ENCODE measurements at regions not wholly inside any gene's neighbourhood (a gene's known extent, or its start where the extent isn't known, plus 50 kb on each side); places are given as distances from the start of the nearest gene placed in this dataset.

DNA sequence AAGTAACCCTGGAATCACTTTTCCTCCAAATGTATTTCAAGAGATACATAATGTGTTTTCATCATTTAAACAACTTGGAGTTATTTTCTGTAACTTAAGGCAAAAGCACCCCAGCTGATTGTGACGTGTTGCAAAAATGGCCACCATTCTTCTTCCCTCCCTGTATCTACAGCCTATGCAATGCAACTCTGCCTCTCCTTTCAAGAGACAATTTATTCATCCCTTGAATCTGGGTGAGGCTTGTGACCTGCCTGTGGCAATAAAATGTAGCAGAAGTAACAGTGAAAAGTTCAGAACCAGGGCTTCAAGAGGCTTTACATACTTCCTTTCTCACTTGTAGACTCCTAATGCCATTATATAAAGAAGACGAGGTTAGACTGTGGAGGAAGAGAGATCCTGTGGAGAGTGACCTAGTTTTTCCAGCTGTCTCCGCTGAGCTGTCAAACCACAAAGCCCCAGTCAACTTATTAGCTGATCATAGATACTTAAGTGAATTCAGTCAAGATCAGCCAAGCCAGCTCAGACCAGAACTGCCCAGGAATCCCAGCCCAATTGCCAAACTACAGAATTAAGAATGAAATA lies 81.0 kb upstream of the KLF3 start:
- TF ChIP-seq, protein P1, sequence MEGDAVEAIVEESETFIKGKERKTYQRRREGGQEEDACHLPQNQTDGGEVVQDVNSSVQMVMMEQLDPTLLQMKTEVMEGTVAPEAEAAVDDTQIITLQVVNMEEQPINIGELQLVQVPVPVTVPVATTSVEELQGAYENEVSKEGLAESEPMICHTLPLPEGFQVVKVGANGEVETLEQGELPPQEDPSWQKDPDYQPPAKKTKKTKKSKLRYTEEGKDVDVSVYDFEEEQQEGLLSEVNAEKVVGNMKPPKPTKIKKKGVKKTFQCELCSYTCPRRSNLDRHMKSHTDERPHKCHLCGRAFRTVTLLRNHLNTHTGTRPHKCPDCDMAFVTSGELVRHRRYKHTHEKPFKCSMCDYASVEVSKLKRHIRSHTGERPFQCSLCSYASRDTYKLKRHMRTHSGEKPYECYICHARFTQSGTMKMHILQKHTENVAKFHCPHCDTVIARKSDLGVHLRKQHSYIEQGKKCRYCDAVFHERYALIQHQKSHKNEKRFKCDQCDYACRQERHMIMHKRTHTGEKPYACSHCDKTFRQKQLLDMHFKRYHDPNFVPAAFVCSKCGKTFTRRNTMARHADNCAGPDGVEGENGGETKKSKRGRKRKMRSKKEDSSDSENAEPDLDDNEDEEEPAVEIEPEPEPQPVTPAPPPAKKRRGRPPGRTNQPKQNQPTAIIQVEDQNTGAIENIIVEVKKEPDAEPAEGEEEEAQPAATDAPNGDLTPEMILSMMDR (IDR thresholded peaks at IDR 0.05): no peak
- no peak for TF ChIP-seq EZH2 (IDR thresholded peaks at IDR 0.05; ENCODE audit: borderline replicate concordance, insufficient read depth, low read depth, low read length, poor library complexity, severe bottlenecking)

Measured in B cell (primary cell).